HG03432 (cell line): ENCODE measurements at regions not wholly inside any gene's neighbourhood (a gene's known extent, or its start where the extent isn't known, plus 50 kb on each side); places are given as distances from the start of the nearest gene placed in this dataset.
"Not testable (repeated sequence)": the region's sequence is repeated elsewhere in the genome, so short reads cannot be mapped to it uniquely, and the experiment has no call there.

ENCODE experiments used
- ATAC-seq: cut with Tn5 transposase; IDR thresholded peaks from one replicate; pipeline ENCODE4 v1.9.1; 2021; ENCODE audit warnings: mild to moderate bottlenecking, moderate library complexity; ENCODE audit not compliant: unreplicated experiment

DNA sequence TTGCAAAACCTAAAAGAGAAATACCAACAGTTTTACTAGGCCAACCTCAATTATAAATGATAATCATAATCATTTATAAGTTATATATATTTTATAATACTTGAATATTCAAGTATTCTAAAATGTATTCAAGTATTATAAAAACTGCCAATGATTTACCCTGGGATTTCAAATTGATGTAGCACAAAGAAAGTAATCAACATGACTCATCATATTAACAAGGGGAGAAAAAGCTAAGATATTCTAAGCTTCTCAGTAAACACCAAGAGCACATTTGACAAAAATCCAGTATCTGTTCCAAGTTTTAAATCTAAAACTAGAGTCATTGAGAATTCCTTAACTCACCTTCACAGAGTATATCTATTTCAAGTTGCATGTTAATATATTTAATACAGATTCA, 56.1 kb downstream of the CAPZA3 start:
- no peak for ATAC-seq

- ATAC-seq = no peak
Observed at GRCh38 chr12:18797604-18798003, 59.7 kb downstream of the CAPZA3 start.

- ATAC-seq = no peak
Observed at GRCh38 chr12:18798535-18799361, 60.8 kb downstream of the CAPZA3 start.

- no peak for ATAC-seq
Observed at GRCh38 chr12:18799561-18799960, 61.6 kb downstream of the CAPZA3 start.

DNA sequence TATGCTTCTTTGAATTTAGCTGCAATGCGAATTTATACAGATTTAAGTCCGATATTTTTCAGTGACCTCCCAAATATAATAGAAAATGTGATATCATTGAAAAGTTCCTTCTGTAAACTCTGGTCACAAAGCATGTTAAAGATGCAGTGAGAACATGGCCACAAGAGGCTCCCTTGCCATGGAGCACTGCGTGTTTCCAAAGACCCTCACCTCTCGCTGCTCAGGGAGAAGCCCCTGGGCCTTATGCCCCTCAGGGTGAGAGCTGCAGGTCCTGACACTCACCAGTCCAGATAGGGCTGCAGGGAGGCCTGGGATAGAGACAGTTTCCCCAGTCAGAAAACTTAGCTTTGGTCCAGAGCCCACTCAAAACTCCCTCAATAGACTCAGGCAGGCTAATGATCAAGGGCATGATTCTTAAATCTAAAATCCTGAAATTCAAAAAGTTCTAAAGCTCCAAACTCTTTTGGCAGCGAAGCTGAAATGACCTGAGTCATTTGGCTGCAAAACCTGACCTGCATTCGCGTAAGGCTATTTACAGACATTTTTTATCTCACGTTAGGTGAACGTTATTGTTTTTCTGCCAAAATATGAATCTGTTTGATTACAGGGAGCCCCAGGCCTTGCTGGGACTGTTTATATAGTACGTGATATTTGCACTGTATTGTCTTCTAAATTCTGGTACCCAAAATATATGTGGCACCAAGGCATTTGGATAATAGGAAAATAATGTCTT, 67.8 kb downstream of the CAPZA3 start:
- ATAC-seq = no peak

DNA sequence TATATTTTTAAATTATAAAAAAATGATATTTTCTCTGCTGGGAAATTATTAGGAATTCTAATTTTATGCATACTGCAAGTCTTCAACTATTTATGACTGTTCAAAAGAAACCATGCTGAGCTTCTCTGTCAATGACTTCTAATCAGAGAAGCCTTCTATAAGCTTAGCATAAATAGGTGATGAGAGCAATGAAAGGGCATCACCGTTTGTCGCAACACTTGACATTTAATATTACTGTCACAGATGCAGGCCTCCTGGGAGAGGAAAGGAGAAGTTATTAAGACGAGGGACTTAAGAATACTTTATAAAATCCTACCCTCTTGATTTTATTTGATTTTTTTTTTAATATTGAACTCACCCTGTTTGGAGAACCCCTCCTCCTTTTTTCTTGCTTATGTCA, 69.8 kb downstream of the CAPZA3 start:
- ATAC-seq = no peak

GRCh38 chr12:18808221-18808620, 70.3 kb downstream of the CAPZA3 start:
- ATAC-seq = no peak

- ATAC-seq = no peak
Observed at GRCh38 chr12:18810537-18811253, 72.8 kb downstream of the CAPZA3 start.

DNA sequence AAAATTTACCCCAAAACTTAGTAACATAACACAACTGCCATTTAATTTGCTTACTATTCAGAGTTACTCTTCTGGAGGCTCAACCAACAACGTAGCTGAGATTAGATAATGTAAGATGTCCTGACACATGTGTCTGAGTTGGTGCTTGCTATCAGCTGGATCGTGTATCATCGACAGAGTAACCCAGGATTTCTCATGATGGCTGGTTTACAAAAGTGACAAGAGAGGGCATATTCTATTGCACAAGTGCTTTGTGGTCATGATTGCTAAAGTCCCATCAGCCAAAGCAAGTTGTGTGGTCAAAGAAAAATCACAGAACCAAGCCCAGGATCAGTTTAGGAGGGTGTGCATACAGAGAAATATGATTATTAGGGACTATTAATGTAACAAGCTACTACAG, 73.4 kb downstream of the CAPZA3 start:
- ATAC-seq = no peak

GRCh38 chr12:18813753-18814152, 75.8 kb downstream of the CAPZA3 start:
- no peak for ATAC-seq

DNA sequence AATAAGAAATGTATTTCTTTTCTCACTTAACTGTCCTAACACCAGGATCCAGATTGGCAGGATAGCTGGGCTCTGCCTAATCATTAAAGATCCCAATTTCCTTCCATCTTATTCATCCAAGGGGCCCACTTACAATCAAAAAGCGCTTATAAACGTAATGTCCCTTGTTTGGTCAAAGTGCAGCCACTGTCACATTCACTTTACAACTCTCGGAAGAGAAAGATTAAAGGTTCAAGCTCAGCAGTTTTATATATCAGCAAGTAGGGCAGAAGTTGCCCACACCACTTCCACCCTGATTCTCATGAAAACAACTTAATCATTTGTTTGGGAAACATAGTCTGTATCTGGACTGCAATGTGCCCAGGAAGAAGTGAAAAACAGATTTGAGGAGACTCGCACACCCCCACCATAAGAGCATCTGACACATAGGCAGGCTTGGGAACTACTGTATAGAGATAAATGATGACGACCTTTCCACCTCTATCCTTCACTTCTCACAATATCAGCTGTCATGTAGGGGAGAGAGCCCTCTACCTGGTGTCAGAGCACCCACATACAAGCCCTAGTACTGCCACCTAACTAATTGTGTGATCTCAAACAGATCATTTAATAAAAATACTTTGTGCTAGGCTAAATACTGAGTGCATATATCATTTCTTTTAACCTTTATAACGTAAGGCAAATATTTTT, 80.8 kb downstream of the CAPZA3 start:
- ATAC-seq = no peak

GRCh38 chr12:18819484-18819883, 81.6 kb downstream of the CAPZA3 start:
- ATAC-seq = no peak

- ATAC-seq = no peak
Observed at GRCh38 chr12:18823461-18823860, 85.5 kb downstream of the CAPZA3 start.

GRCh38 chr12:18824287-18824686, 86.4 kb downstream of the CAPZA3 start:
- ATAC-seq = no peak

DNA sequence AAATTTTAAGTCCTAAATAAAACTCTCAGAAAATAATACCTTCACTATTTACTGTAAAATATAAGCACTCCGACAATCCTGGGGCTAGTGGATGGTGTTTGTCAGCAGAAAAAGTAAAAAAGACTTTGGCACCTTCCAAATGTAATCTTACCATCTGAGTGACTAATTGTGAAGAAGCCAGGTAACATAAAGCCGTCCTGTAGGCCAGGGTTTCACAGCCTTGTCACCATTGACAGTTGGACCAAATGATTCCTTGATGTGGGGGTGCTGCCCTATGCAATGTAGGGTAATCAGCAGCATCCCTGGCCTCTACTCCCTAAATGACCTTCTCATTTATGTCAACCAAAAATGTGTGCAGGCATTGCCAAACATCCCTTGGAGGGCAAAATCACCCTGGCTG, 87.2 kb downstream of the CAPZA3 start:
- ATAC-seq = no peak

DNA sequence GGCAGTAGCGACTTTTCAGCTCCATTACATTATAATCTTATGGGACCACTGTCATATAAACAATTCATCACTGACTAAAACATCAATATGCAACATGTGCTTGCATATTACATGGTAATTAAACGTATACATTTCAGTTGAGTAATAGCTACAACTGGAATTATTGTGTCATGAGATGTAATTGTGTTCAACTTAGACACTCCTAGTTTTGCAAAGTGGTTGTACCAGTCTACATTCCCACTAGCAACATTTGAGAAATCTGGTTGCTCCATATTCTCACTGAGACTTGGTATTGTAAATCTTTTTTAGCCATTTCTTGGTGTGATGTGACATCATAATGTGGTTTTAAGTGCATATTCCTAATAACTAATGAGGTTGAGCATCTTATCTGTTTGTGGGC, 90.0 kb downstream of the CAPZA3 start:
- no peak for ATAC-seq

DNA sequence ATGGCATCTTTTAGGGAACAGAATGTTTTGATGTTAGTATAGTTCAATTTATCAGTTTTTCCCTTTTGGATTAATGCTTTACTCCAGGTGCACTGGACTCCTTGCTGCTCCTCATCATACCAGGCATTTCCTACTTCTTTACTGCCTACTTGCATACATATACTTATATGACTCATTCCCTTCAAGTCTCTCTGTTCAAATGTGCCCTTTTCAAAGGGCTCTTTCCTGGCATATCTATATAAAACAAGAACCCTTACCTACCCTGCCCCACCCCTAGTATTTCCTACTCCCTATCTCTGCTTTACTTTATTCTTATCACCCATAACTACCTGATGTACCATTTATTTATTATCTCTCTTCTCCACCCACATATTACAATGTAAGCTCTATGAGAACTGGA, 90.6 kb downstream of the CAPZA3 start:
- no peak for ATAC-seq

GRCh38 chr12:18828987-18829386, 91.1 kb downstream of the CAPZA3 start:
- ATAC-seq = no peak

DNA sequence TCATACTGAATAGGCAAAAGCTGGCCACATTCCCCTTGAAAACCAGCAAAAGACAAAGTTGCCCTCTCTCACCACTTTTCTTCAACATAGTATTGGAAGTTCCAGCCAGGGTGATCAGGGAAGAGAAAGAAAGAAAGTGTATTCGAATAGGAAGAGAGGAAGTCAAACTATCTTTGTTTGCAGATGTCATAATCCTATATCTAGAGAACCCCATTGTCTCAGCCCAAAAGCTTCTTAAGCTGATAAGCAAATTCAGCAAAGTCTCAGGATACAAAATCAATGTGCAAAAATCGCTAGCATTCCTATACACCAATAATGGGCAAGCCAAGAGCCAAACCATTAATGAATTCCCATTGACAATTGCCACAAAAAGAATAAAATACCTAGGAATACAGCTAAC, 95.0 kb downstream of the CAPZA3 start:
- not testable (repeated sequence) for ATAC-seq

GRCh38 chr12:18837025-18837424, 99.1 kb downstream of the CAPZA3 start:
- ATAC-seq = no peak

GRCh38 chr12:18837505-18837904, 99.6 kb downstream of the CAPZA3 start:
- no peak for ATAC-seq
